NCI-H2107 treated with DMSO at 0.1 percent for 48 hours (cell line): ENCODE measurements at regions not wholly inside any gene's neighbourhood (a gene's known extent, or its start where the extent isn't known, plus 50 kb on each side); places are given as distances from the start of the nearest gene placed in this dataset.
"Not testable (repeated sequence)": the region's sequence is repeated elsewhere in the genome, so short reads cannot be mapped to it uniquely, and the experiment has no call there.

Experiments
- DNase-seq: peaks from one replicate; lab custom pipeline; 2025; ENCODE audit not compliant: unreplicated experiment; lab: John Stamatoyannopoulos, UW

DNA sequence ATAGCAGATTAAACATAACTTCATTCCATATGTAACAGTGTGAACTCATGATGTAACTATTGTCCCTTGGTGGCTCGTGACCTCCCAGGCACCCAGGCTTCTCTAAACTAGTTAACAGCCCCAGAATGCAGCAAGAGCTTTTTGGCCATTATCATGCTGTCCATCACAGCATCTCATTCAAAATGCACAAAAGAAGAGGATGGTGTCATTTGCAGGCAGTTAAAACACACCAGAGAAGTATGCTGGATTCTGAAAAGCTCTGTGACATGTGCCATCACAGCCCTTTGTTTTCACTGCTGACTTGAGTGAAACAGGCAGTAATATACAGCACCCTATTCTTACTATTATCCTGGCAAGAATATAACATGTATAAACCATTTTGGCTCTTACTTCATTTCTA lies 117.6 kb upstream of the CHMP2B start:
- DNase-seq: no peak

DNA sequence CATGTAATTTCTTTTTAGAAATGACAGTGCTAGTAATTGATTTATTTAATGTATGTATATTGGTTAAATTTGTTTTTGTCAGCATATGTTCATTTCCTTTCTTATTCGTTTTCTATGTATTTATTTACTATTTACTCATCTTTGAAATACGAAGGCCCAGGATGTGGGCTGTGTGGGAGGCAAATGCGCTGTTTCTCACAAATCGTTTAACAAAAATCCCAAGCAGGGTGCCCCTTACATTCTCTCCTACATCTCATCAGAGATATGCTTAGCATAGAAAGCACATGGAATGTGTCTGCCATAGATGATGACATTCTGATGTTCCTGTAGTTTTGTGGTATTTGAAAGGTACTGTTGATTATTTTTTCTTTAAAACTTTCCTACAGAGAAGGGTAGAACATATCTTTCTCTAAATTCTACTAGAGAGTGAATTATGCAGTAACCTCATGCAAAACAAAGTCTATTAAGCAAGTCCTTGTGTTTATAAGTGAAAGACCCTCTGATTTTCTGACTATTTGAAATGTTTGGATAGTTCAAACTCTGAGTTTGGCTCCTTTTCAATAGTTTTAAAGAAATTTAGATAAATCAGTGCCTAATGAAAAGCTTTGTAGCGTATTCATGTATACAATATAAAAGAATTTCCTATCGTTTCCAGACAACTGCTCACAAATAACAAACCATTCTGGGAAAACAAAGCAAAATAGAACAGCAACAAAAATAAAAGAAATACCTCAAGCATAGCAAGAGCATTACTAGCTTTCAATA lies 111.1 kb upstream of the VGLL3 start:
- DNase-seq: no peak

DNA sequence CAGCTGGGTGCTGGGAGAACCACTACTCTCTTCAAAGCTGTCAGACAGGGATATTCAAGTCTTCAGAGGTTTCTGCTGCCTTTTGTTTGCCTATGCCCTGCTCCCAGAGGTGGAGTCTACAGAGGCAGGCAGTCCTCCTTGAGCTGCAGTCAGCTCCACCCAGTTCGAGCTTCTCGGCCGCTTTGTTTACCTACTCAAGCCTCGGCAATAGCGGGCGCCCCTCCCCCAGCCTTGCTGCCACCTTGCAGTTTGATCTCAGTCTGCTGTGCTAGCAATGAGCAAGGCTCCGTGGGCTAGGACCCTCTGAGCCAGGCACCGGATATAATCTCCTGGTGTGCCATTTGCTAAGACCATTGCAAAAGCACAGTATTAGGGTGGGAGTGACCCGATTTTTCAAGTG lies 106.8 kb upstream of the VGLL3 start:
- DNase-seq: not testable (repeated sequence)

DNA sequence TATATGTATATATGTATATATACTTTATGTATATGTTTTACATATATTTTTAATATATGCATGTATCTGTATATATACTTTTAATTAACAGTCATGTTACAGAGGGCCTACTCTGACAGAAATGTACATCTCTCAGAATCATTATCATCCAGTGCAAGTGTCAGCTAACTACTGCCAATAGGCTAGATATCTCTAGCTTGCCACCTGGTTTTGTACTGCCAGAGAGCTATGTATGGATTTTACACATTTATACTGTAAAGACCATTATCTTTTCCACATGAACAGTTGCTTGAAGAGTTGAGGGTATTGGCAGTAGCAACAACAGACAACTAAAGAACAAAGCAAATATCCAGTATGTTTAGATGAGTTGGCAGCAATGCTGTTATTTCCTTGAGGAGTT lies 99.7 kb upstream of the VGLL3 start:
- DNase-seq: no peak

DNA sequence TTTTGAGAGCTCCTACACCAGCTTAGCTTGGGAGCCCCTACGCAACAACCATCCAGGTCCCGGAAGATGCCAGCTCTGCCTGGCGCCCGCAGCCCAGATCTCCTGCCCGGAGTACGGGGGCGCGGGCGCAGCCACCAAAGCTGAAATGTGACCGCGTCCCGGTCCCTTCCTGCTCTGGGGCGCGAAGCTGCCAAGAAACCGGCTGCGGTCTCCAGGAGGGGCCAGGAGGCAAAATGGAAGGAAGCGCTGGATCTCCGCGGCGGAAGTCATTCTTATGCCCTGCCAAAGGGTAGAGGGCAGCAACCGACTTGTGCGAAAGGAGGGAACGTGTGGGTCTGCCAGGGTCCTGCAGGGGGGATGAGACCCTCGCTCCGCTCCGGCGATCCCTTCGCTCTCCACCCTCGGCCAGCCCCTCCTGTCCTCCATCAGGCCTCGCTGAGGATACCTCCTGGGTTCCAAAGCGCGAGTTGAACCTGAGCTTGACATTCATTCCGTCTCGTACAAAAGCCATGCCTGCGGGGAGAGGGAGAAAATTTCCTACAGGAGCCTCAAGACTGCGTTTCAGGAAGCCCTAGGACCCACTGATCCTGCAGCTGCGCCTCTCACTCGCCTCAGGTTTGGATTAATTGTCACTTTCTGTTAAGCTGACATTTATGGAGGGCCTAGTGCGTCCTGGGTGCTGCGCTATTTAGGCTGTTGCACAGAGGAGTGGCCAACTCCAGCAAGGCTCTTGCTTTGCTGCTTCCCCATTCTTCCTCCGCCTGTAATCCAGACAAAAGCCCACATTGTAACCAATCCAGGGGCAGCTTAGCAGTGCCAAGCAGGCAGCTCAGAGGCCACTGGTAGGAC lies 98.3 kb upstream of the VGLL3 start:
- DNase-seq: peak; percentile 91

DNA sequence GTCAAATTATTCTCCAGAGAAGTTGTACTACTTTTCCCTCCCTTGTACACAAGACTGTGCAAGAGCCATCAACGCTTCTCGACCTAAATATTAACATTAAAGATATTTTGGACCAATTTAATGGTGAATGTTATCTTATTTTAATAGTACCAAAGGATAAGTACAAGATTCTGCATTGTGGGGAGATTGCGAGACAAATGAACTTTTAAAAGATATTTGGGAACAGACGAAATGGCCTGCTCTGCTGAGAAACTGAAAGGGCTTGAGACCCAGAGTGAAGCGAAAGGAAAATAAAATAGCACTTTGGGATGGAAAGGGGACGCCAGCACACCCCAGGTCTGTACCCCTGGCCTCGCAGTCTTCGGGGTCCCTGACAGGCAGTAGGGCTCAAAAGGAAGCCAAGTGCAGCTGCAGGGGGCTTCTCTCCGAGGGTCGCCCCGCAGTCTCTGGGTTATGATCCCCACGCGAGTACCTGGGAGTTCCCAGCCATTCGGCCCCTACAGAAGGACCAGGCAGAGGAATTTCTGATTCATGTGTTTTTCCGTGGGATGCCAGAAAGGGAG lies 97.6 kb upstream of the VGLL3 start:
- peak; percentile 33 for DNase-seq

DNA sequence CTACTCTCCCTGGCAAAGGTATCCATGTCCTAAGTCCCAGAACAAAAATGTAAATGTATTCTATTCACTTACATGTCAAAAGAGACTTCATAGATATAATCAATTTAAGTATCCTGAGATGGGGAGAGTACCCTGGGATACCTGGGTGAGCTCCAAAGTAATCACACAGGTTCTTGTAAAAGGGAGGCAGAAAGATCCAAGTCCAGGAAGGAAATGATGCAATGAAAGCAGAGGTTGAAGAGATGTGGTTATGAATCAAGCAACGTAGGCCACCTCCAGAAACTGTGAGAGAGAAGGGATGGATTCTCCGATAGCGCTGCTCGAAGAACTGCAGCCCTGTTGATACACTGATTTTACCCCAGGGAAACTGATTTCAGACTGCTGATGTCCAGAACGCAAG lies 93.9 kb upstream of the VGLL3 start:
- DNase-seq: no peak

DNA sequence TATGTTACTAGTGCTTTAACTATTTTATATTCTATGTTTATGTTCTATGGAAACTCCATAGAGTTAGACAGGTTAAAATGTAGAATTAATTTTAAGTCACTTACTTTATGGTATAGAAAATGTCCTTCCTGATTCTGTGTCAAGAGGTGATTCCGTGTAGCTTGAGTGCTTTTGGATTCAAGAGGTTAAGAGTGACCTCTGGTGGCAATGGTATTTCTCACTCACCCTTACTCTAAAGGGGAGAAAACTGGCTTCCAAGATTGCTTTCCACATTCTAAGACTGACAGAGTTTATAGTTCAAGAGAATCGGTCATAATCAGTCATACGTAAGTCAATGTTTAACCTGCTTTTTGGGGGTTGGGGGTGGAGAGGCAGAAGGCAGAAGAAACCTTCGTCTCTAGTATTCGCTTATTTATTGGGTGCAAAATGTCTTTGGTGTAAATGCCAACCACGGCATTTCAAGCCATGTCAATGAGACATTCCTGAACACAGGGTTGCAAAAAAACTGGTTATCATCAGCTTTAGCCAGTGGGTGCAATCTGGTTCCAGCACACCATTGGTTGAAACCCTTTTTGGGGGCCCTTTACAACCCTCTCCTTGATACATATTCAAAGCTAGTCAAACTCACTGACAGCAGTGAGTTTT lies 92.0 kb upstream of the VGLL3 start:
- peak; percentile 82 for DNase-seq

DNA sequence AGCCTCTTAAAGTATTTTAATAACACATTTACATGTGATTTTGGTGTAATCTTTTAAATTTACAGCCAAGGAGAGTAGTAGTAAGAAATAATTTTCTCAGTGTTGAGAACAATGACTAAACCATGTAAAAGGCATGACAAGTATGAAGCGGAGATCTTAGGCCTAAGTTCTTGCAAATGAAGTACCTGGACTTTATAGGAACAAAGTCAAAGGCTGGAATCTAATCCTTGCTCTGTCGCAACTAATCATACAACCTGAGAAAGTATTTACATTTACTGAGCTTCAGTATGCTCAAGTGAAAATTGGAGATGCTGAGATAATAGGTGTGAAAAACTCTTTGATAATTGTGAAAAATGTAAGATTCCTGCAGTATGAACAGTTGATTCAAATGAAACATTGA lies 86.4 kb upstream of the VGLL3 start:
- no peak for DNase-seq

DNA sequence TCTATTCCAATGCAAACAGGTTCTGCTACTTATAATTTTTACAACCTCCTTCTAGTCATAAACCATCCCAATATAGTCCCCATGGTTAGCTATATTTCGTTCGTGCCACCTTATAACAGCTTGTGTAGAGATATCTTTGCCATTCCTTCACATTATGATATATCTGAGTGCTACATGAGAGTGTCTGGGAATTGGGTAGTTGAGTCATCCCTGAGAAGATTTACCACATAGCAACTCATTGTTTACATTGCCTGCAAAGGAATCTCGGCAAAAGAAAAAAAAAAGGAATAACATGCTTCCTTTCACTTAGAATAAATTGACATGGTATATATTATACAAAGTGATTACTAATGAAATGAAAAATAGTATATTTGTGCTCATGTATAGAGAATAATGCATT lies 86.0 kb upstream of the VGLL3 start:
- DNase-seq: no peak

DNA sequence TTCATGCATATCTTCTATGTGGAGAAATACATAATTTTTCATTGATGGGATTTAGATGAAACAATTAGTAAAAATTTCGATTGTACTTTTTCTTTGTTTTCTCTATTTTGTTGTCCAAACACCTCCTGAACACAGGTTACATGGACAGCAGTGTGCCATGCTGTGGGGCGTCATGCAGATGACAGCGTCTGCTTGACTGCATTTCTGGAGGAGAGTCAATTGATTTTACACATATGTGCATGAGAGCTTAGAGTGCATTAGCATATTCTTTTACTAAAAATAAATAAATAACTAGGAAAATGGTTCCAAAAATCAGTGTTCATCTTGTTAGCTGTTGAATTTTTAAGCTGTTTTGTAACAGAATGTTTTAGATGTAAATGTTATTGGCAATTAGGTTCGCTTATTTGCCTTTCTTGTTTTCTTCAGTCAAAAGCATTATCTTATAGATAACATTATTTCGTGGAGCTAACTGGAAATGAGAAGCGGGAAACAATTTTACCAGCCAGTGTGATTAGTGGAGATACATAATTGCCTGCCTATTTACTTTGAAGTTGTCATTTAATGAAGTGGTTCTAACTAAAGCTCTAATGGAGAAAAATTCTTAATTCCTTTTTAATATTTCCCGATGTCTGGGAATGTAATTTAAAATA lies 82.7 kb upstream of the VGLL3 start:
- no peak for DNase-seq

DNA sequence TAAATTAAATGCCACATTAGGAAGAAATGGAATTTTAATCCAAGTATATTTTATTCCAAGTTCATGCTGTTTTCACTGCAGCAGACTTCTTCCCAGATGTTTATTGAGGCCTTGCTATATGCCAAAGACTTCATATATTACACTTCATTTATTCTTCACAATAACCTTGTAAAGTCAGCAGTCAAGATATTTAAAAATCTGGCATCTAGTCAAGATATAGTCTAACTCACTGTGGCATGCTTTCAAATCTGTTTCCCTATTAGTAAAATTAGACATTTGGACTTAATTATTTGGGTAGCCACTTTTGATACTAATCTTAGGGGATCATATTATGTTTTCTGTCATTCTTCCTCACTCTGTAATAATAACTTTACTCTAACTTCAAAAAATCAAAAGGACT lies 81.5 kb upstream of the VGLL3 start:
- DNase-seq: no peak

DNA sequence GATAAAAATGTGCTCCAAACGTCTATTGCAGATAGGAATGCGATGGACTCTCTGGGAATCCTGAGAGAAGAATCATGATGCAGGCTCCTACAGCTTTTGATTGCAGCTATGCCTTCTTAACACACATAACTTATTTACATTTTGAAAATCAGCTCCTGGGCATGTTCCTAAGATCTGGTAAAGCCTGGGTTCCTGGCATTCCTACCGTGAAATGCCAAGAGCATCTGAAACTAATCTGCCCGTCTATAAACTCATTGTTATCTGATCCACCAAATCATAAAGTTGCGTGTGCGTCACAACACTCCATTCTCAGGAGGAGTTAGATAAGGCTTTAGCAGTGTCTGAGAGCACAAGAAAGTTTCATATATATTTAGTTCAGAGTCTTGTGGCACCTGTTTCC lies 79.0 kb upstream of the VGLL3 start:
- DNase-seq: no peak

DNA sequence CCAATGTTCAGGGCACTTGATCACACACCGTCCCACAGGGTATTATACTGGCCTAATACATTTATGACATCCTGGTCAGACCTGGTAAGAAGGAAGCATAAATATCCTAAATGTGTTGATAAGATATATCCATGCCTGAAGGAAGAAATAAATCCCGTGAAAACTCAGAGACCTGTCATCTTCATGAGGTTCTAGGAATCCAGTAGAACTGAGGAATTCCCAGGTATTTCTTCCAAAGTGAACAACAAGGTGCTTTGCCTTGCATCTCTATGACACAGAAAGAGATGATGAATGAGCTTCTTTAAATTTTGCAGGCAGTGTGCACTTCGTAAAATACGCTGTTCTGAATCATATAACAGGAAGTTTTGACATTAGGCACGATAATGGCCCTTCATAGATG lies 78.1 kb upstream of the VGLL3 start:
- no peak for DNase-seq

DNA sequence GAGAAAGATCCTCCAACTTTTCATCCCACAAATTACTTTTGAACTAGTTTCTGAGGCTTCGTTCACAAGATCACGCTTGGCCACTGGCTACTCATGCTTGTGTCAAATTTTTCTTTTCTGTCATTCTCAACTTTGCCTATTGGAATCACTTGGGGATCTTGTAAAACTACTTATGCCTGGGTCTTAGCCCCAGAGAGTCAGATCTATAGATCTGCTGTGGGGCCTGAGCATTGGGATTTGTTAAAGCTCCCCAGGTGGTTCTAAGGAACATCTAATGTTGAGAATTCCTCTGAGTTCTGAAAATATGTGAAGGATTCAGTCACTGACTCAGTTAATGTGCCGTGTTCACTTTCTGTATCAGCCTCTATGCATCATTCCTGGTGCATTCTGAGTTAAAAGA lies 71.7 kb upstream of the VGLL3 start:
- DNase-seq: no peak

DNA sequence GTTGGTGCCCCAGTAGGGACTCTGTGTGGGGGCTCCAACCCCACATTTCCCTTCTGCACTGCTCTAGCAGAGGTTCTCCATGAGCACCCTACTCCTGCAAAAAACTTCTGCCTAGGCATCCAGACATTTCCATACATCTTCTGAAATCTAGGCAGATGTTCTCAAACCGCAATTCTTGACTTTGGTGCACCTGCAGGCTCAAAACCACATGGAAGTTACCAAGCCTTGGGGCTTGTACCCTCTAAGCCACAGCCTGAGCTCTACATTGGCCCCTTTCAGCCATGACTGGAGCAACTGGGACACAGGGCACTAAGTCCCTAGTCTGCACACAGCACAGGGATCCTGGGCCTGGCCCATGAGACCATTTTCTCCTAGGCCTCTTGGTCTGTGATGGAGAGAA lies 66.5 kb upstream of the VGLL3 start:
- no peak for DNase-seq

DNA sequence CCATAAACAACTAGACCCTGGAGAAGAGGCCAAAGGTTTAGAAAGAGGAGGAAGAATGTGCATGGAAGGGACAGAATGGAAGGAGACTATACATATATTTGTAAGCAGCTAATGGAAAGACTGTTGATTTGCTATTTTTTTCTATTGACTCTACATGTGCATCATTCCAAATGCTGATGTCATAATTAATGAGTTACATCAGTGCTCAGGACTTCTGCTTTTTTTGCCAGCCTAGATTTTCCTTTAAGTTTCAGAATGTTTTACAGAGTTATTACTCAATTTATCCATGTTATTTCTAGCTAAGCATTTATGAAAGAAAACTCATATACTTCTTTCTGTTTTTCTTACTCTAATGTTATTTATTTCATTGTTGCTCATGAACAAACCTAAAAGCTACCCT lies 62.6 kb upstream of the VGLL3 start:
- DNase-seq: no peak

DNA sequence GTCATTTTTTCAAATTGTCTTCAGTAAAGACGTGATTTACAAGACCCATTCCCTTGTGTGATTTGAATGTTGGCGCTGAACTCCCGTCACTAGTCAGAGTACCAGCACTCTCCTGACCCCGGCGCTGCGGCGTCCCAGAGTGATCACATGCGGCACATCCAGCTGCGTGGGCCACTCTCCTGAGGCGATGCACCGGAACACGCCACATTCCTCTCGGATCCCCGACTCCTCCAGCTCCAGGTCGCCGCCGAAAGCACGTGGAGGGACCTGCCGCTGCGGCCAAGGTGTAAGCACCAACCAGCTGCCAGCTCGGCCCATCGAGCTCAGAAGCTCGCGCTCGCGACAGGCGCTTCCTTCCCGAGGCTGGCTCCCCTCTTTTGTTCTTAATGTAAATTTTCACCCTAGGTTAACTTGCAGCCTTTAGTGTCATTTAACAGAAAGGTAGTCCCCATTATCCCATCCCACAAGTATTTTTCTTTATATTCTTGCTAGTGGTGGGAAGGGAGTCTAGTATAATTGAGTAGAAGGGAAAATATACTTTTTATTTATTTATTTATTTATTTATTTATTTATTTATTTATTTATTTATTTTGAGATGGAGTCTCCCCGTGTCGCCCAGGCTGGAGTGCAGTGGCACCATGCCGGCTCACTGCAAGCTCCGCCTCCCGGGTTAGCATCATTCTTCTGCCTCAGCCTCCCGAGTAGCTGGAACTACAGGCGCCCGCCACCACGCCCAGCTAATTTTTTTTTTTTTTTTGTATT lies 61.7 kb upstream of the VGLL3 start:
- no peak for DNase-seq

DNA sequence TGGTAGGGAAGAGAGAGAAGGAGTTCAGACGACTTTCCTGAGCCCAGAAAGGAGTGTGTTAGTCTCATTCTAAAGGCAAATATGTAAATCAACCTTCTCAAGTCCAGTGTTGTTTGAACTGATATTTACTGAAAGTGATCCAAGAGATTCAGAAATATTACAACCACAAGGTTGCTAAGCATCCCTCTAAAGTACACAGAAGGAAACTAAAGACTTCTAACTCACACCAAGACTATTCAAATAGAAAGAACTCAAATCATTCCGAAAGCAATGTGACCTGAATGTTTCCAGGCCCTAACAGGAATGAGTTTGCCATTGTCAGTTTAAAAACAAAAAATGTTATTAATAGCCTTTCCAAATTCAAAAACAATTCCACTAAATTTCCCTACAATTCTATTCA lies 56.9 kb upstream of the VGLL3 start:
- no peak for DNase-seq

DNA sequence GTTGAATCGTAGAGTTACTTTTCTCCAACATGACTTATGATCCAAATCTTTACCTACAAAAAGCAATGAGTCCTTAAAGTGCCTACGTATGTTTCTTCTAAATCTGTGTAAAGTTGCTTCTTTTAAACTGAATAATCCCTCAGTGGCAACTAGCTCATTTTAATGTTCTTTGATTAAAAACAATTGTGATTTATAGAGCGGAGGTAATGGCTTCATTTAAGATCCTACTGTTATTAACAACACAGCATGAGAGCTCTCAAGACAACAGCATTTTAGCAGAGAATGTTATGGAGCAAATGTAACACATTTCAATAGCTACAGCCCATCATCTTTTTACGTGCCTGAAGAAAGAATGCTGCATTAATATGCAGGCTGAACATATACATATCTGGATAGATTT lies 55.3 kb upstream of the VGLL3 start:
- no peak for DNase-seq

DNA sequence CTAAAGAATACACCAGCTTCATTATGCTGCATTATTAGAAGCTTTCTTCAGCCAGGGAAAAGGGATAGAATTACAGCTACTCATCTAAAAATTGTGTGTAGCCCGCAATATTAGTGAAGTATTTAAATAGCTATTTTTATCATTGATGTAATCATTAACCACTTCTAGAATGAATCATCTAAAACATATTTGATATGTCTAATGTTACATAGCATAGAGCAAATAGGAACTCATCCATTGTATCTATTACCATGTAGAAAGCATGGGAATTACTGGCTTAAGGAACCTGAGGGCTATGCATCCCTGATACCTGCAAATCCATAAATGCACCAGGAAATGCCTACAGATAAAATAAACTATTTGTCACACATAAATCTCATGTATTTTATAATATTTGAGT lies 54.5 kb upstream of the VGLL3 start:
- DNase-seq: no peak
